ENCODE measurements at regions not wholly inside any gene's neighbourhood (a gene's known extent, or its start where the extent isn't known, plus 50 kb on each side); places are given as distances from the start of the nearest gene placed in this dataset.

- Histone ChIP-seq H4K91ac (ENCODE audit: low read length) (no peak overlapping the region), H2BK5ac (ENCODE audit: low read depth, low read length, poor library complexity, severe bottlenecking) (no peak overlapping the region), H3K14ac (ENCODE audit: low read length in 2 of 2) (no peak overlapping the region), H3K9me3 (ENCODE audit: control insufficient read depth, low read length) (peaks cover 6% of the 10 kb centered on the region), H3K9ac (ENCODE audit: low read length) (no peak overlapping the region), H3K4me2 (ENCODE audit: low read length, poor library complexity, severe bottlenecking) (no peak overlapping the region), H2AK5ac (ENCODE audit: low read length, severe bottlenecking) (no peak overlapping the region), H3K18ac (ENCODE audit: low read depth in 1 of 2, low read length in 2 of 2) (no peak overlapping the region), H3K4ac (ENCODE audit: low read depth in 1 of 2, low read length in 2 of 2) (no peak overlapping the region), H4K8ac (ENCODE audit: low read length) (no peak overlapping the region), H3K4me3 (ENCODE audit: insufficient read depth in 1 of 2, low read depth in 1 of 2, low read length in 2 of 2) (no peak overlapping the region), H3K23ac (ENCODE audit: low read length in 2 of 2) (no peak overlapping the region), H3K79me1 (replicated peaks; ENCODE audit: low read length, poor library complexity, severe bottlenecking) (no peaks in the 10 kb centered on the region), H3K27me3 (ENCODE audit: control insufficient read depth in 1 of 2, insufficient read depth in 1 of 2, low read length in 2 of 2) (no peaks in the 10 kb centered on the region), H3K36me3 (ENCODE audit: control insufficient read depth in 1 of 2, insufficient read depth in 2 of 2, low read depth in 1 of 2, low read length in 2 of 2) (no peaks in the 10 kb centered on the region), H3K27ac (ENCODE audit: low read length, poor library complexity, severe bottlenecking) (no peak overlapping the region), H2AFZ (ENCODE audit: low read depth, low read length) (no peak overlapping the region), H2BK12ac (ENCODE audit: low read length in 2 of 2) (no peak overlapping the region), H2BK15ac (ENCODE audit: low read depth, poor library complexity, severe bottlenecking) (no peak overlapping the region), H2BK120ac (ENCODE audit: low read depth, low read length) (no peak overlapping the region), H3K4me1 (ENCODE audit: control insufficient read depth, insufficient read depth, low read depth, low read length) (no peaks in the 10 kb centered on the region)
- WGBS: 77% methylated on average over 3 of the region's 3 CpGs
- DNase-seq: no peak
These were observed 130.2 kb upstream of the ACVR2A start for GRCh38 chr2:147714582-147714981.

- no peak overlapping the region for H2BK5ac ChIP-seq (ENCODE audit: low read depth, low read length, poor library complexity, severe bottlenecking)
- no peak overlapping the region for H2AK5ac ChIP-seq (ENCODE audit: low read length, severe bottlenecking)
- no peak overlapping the region for H2AFZ ChIP-seq (ENCODE audit: low read depth, low read length)
- H3K27me3 ChIP-seq (ENCODE audit: control insufficient read depth in 1 of 2, insufficient read depth in 1 of 2, low read length in 2 of 2): no peaks in the 10 kb centered on the region
- H3K4me1 ChIP-seq (ENCODE audit: control insufficient read depth, insufficient read depth, low read depth, low read length): no peaks in the 10 kb centered on the region
- no peaks in the 10 kb centered on the region for H3K36me3 ChIP-seq (ENCODE audit: control insufficient read depth in 1 of 2, insufficient read depth in 2 of 2, low read depth in 1 of 2, low read length in 2 of 2)
- H3K79me1 ChIP-seq (replicated peaks; ENCODE audit: low read length, poor library complexity, severe bottlenecking): no peaks in the 10 kb centered on the region
- no peak overlapping the region for H3K14ac ChIP-seq (ENCODE audit: low read length in 2 of 2)
- no peak overlapping the region for H3K9ac ChIP-seq (ENCODE audit: low read length)
- no peak overlapping the region for H3K4me3 ChIP-seq (ENCODE audit: insufficient read depth in 1 of 2, low read depth in 1 of 2, low read length in 2 of 2)
- no peak overlapping the region for H2BK12ac ChIP-seq (ENCODE audit: low read length in 2 of 2)
- no peak overlapping the region for H2BK15ac ChIP-seq (ENCODE audit: low read depth, poor library complexity, severe bottlenecking)
- H4K8ac ChIP-seq (ENCODE audit: low read length): no peak overlapping the region
- no peak overlapping the region for H2BK120ac ChIP-seq (ENCODE audit: low read depth, low read length)
- H3K4me2 ChIP-seq (ENCODE audit: low read length, poor library complexity, severe bottlenecking): no peak overlapping the region
- no peak overlapping the region for H3K27ac ChIP-seq (ENCODE audit: low read length, poor library complexity, severe bottlenecking)
- H4K91ac ChIP-seq (ENCODE audit: low read length): no peak overlapping the region
- no peak for DNase-seq
- H3K23ac ChIP-seq (ENCODE audit: low read length in 2 of 2): no peak overlapping the region
- no peak overlapping the region for H3K4ac ChIP-seq (ENCODE audit: low read depth in 1 of 2, low read length in 2 of 2)
- H3K9me3 ChIP-seq (ENCODE audit: control insufficient read depth, low read length): peaks cover 6% of the 10 kb centered on the region
- H3K18ac ChIP-seq (ENCODE audit: low read depth in 1 of 2, low read length in 2 of 2): no peak overlapping the region
These were observed 131.5 kb upstream of the ACVR2A start for GRCh38 chr2:147713349-147713748.

- no peak overlapping the region for H3K14ac ChIP-seq (ENCODE audit: low read length in 2 of 2)
- no peak overlapping the region for H3K4ac ChIP-seq (ENCODE audit: low read depth in 1 of 2, low read length in 2 of 2)
- no peak overlapping the region for H4K91ac ChIP-seq (ENCODE audit: low read length)
- no peaks in the 10 kb centered on the region for H3K79me1 ChIP-seq (replicated peaks; ENCODE audit: low read length, poor library complexity, severe bottlenecking)
- no peak for DNase-seq
- H3K27ac ChIP-seq (ENCODE audit: low read length, poor library complexity, severe bottlenecking): no peak overlapping the region
- no peak overlapping the region for H2BK5ac ChIP-seq (ENCODE audit: low read depth, low read length, poor library complexity, severe bottlenecking)
- no peak overlapping the region for H2BK120ac ChIP-seq (ENCODE audit: low read depth, low read length)
- H3K18ac ChIP-seq (ENCODE audit: low read depth in 1 of 2, low read length in 2 of 2): no peak overlapping the region
- WGBS: 85% methylated on average over 2 of the region's 2 CpGs
- no peaks in the 10 kb centered on the region for H3K4me1 ChIP-seq (ENCODE audit: control insufficient read depth, insufficient read depth, low read depth, low read length)
- H3K4me2 ChIP-seq (ENCODE audit: low read length, poor library complexity, severe bottlenecking): no peak overlapping the region
- H2BK15ac ChIP-seq (ENCODE audit: low read depth, poor library complexity, severe bottlenecking): no peak overlapping the region
- H3K23ac ChIP-seq (ENCODE audit: low read length in 2 of 2): no peak overlapping the region
- H3K27me3 ChIP-seq (ENCODE audit: control insufficient read depth in 1 of 2, insufficient read depth in 1 of 2, low read length in 2 of 2): no peaks in the 10 kb centered on the region
- H3K4me3 ChIP-seq (ENCODE audit: insufficient read depth in 1 of 2, low read depth in 1 of 2, low read length in 2 of 2): no peak overlapping the region
- no peak overlapping the region for H4K8ac ChIP-seq (ENCODE audit: low read length)
- H2AK5ac ChIP-seq (ENCODE audit: low read length, severe bottlenecking): no peak overlapping the region
- H3K36me3 ChIP-seq (ENCODE audit: control insufficient read depth in 1 of 2, insufficient read depth in 2 of 2, low read depth in 1 of 2, low read length in 2 of 2): no peaks in the 10 kb centered on the region
- no peak overlapping the region for H2AFZ ChIP-seq (ENCODE audit: low read depth, low read length)
- H3K9me3 ChIP-seq (ENCODE audit: control insufficient read depth, low read length): peaks cover 6% of the 10 kb centered on the region
- no peak overlapping the region for H3K9ac ChIP-seq (ENCODE audit: low read length)
- H2BK12ac ChIP-seq (ENCODE audit: low read length in 2 of 2): no peak overlapping the region
These were observed 132.8 kb upstream of the ACVR2A start for GRCh38 chr2:147712051-147712450.

- WGBS: 77% methylated on average over 4 of the region's 4 CpGs
- Histone ChIP-seq H2AFZ (ENCODE audit: low read depth, low read length) (no peak overlapping the region), H2BK12ac (ENCODE audit: low read length in 2 of 2) (no peak overlapping the region), H3K4me2 (ENCODE audit: low read length, poor library complexity, severe bottlenecking) (no peak overlapping the region), H2AK5ac (ENCODE audit: low read length, severe bottlenecking) (no peak overlapping the region), H3K36me3 (ENCODE audit: control insufficient read depth in 1 of 2, insufficient read depth in 2 of 2, low read depth in 1 of 2, low read length in 2 of 2) (no peaks in the 10 kb centered on the region), H3K4me3 (ENCODE audit: insufficient read depth in 1 of 2, low read depth in 1 of 2, low read length in 2 of 2) (no peak overlapping the region), H3K18ac (ENCODE audit: low read depth in 1 of 2, low read length in 2 of 2) (no peak overlapping the region), H3K9ac (ENCODE audit: low read length) (no peak overlapping the region), H2BK5ac (ENCODE audit: low read depth, low read length, poor library complexity, severe bottlenecking) (no peak overlapping the region), H4K8ac (ENCODE audit: low read length) (no peak overlapping the region), H3K4ac (ENCODE audit: low read depth in 1 of 2, low read length in 2 of 2) (no peak overlapping the region), H3K23ac (ENCODE audit: low read length in 2 of 2) (no peak overlapping the region), H3K27me3 (ENCODE audit: control insufficient read depth in 1 of 2, insufficient read depth in 1 of 2, low read length in 2 of 2) (no peaks in the 10 kb centered on the region), H3K9me3 (ENCODE audit: control insufficient read depth, low read length) (peaks cover 6% of the 10 kb centered on the region), H2BK15ac (ENCODE audit: low read depth, poor library complexity, severe bottlenecking) (no peak overlapping the region), H4K91ac (ENCODE audit: low read length) (no peak overlapping the region), H3K79me1 (replicated peaks; ENCODE audit: low read length, poor library complexity, severe bottlenecking) (no peaks in the 10 kb centered on the region), H3K4me1 (ENCODE audit: control insufficient read depth, insufficient read depth, low read depth, low read length) (no peaks in the 10 kb centered on the region), H3K14ac (ENCODE audit: low read length in 2 of 2) (no peak overlapping the region), H2BK120ac (ENCODE audit: low read depth, low read length) (no peak overlapping the region), H3K27ac (ENCODE audit: low read length, poor library complexity, severe bottlenecking) (no peak overlapping the region)
- peak; percentile 40 for DNase-seq
These were observed 133.8 kb upstream of the ACVR2A start for GRCh38 chr2:147711031-147711430.
